C4-2B (cell line): ENCODE measurements at regions not wholly inside any gene's neighbourhood (a gene's known extent, or its start where the extent isn't known, plus 50 kb on each side); places are given as distances from the start of the nearest gene placed in this dataset.

Experiments
- ZFX ChIP-seq: fragments of 450-650 bp; IDR thresholded peaks from 2 replicates; pipeline ENCODE4 v1.6.1; 2017
- TF ChIP-seq, protein P1 (sequence below): fragments of 450-650 bp; conservative IDR thresholded peaks from 2 replicates; pipeline ENCODE4 v1.5.1; 2017; ENCODE audit warnings: mild to moderate bottlenecking

DNA sequence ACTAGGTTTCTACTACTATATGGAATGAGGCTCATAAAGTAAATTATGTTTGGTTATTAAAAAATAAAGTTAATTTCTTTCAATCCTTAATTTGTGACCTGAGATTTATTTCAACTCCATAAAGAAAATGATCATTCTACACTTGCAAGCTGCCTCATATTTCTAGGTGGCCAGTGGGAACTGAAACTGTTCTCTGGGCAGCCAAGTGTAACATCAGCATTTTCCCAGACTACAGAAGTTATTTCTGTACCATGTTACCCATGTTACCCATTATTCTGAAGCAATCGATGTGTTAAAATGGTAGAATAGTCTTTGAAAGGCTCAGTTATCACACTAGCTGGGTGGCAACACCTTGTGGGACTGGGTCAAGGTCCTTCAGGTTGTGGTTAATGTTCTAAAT is 139.3 kb upstream of the FBXO11 start:
- TF ChIP-seq, protein P1, sequence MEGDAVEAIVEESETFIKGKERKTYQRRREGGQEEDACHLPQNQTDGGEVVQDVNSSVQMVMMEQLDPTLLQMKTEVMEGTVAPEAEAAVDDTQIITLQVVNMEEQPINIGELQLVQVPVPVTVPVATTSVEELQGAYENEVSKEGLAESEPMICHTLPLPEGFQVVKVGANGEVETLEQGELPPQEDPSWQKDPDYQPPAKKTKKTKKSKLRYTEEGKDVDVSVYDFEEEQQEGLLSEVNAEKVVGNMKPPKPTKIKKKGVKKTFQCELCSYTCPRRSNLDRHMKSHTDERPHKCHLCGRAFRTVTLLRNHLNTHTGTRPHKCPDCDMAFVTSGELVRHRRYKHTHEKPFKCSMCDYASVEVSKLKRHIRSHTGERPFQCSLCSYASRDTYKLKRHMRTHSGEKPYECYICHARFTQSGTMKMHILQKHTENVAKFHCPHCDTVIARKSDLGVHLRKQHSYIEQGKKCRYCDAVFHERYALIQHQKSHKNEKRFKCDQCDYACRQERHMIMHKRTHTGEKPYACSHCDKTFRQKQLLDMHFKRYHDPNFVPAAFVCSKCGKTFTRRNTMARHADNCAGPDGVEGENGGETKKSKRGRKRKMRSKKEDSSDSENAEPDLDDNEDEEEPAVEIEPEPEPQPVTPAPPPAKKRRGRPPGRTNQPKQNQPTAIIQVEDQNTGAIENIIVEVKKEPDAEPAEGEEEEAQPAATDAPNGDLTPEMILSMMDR: no peak
- TF ChIP-seq ZFX: no peak
